ENCODE measurements at regions not wholly inside any gene's neighbourhood (a gene's known extent, or its start where the extent isn't known, plus 50 kb on each side); places are given as distances from the start of the nearest gene placed in this dataset.

- no peaks in the 10 kb centered on the region for H3K36me3 ChIP-seq (ENCODE audit: insufficient read depth, low read length)
- H3K27ac ChIP-seq (ENCODE audit: low read depth, low read length): peak overlapping the region; percentile 7; the same call in 1 of the 2 replicates
- H3K9ac ChIP-seq (ENCODE audit: low read depth, low read length): no peak overlapping the region; the same call in 1 of the 2 replicates
- WGBS: 79% methylated on average over 2 of the region's 2 CpGs
- H3K9me3 ChIP-seq (ENCODE audit: insufficient read depth, low read depth, low read length): no peaks in the 10 kb centered on the region
- no peak overlapping the region for H3K4me3 ChIP-seq (ENCODE audit: low read length)
- H3K27me3 ChIP-seq (ENCODE audit: insufficient read depth, low read length): no peaks in the 10 kb centered on the region
- peaks cover 15% of the 10 kb centered on the region for H3K4me1 ChIP-seq (ENCODE audit: insufficient read depth, low read length)
These were observed 64.7 kb downstream of the ARRDC4 start for GRCh38 chr15:98025237-98025636.

GRCh38 chr15:98034731-98035130, 74.2 kb downstream of the ARRDC4 start:
- H3K4me1 ChIP-seq (ENCODE audit: insufficient read depth, low read length): no peaks in the 10 kb centered on the region
- WGBS: 100% methylated on average over 2 of the region's 4 CpGs
- H3K27ac ChIP-seq (ENCODE audit: low read depth, low read length): no peak overlapping the region
- H3K4me3 ChIP-seq (ENCODE audit: low read length): no peak overlapping the region
- H3K36me3 ChIP-seq (ENCODE audit: insufficient read depth, low read length): no peaks in the 10 kb centered on the region
- H3K9me3 ChIP-seq (ENCODE audit: insufficient read depth, low read depth, low read length): no peaks in the 10 kb centered on the region
- no peak overlapping the region for H3K9ac ChIP-seq (ENCODE audit: low read depth, low read length)
- no peaks in the 10 kb centered on the region for H3K27me3 ChIP-seq (ENCODE audit: insufficient read depth, low read length)

- Histone ChIP-seq H3K4me3 (ENCODE audit: low read length) (no peak overlapping the region), H3K27ac (ENCODE audit: low read depth, low read length) (no peak overlapping the region), H3K36me3 (ENCODE audit: insufficient read depth, low read length) (no peaks in the 10 kb centered on the region), H3K4me1 (ENCODE audit: insufficient read depth, low read length) (no peaks in the 10 kb centered on the region), H3K9me3 (ENCODE audit: insufficient read depth, low read depth, low read length) (no peaks in the 10 kb centered on the region), H3K27me3 (ENCODE audit: insufficient read depth, low read length) (no peaks in the 10 kb centered on the region), H3K9ac (ENCODE audit: low read depth, low read length) (no peak overlapping the region)
- WGBS: 97% methylated on average over 7 of the region's 7 CpGs
These were observed 74.6 kb downstream of the ARRDC4 start for GRCh38 chr15:98035134-98035533.

- Histone ChIP-seq H3K4me3 (ENCODE audit: low read length) (no peak overlapping the region), H3K27ac (ENCODE audit: low read depth, low read length) (no peak overlapping the region), H3K27me3 (ENCODE audit: insufficient read depth, low read length) (no peaks in the 10 kb centered on the region), H3K9ac (ENCODE audit: low read depth, low read length) (no peak overlapping the region), H3K36me3 (ENCODE audit: insufficient read depth, low read length) (no peaks in the 10 kb centered on the region), H3K4me1 (ENCODE audit: insufficient read depth, low read length) (no peaks in the 10 kb centered on the region), H3K9me3 (ENCODE audit: insufficient read depth, low read depth, low read length) (no peaks in the 10 kb centered on the region)
- WGBS: 90% methylated on average over 2 of the region's 2 CpGs
These were observed 75.1 kb downstream of the ARRDC4 start for GRCh38 chr15:98035577-98036010.

- Histone ChIP-seq H3K4me1 (ENCODE audit: insufficient read depth, low read length) (no peaks in the 10 kb centered on the region), H3K27ac (ENCODE audit: low read depth, low read length) (no peak overlapping the region), H3K27me3 (ENCODE audit: insufficient read depth, low read length) (no peaks in the 10 kb centered on the region), H3K4me3 (ENCODE audit: low read length) (no peak overlapping the region), H3K9ac (ENCODE audit: low read depth, low read length) (no peak overlapping the region), H3K36me3 (ENCODE audit: insufficient read depth, low read length) (no peaks in the 10 kb centered on the region), H3K9me3 (ENCODE audit: insufficient read depth, low read depth, low read length) (no peaks in the 10 kb centered on the region)
- WGBS: 80% methylated on average over 4 of the region's 4 CpGs
These were observed 79.1 kb downstream of the ARRDC4 start for GRCh38 chr15:98039596-98039995.

GRCh38 chr15:98040146-98040545, 79.6 kb downstream of the ARRDC4 start:
- Histone ChIP-seq H3K4me1 (ENCODE audit: insufficient read depth, low read length) (no peaks in the 10 kb centered on the region), H3K27ac (ENCODE audit: low read depth, low read length) (no peak overlapping the region), H3K9me3 (ENCODE audit: insufficient read depth, low read depth, low read length) (no peaks in the 10 kb centered on the region), H3K4me3 (ENCODE audit: low read length) (no peak overlapping the region), H3K9ac (ENCODE audit: low read depth, low read length) (no peak overlapping the region), H3K36me3 (ENCODE audit: insufficient read depth, low read length) (no peaks in the 10 kb centered on the region), H3K27me3 (ENCODE audit: insufficient read depth, low read length) (no peaks in the 10 kb centered on the region)
- WGBS: 92% methylated on average over 3 of the region's 5 CpGs

GRCh38 chr15:98043160-98044014, 82.9 kb downstream of the ARRDC4 start:
- no peaks in the 10 kb centered on the region for H3K27me3 ChIP-seq (ENCODE audit: insufficient read depth, low read length)
- 90% methylated on average over 23 of the region's 23 CpGs for WGBS
- no peaks in the 10 kb centered on the region for H3K9me3 ChIP-seq (ENCODE audit: insufficient read depth, low read depth, low read length)

GRCh38 chr15:98051734-98052133, 91.2 kb downstream of the ARRDC4 start:
- Histone ChIP-seq H3K9me3 (ENCODE audit: insufficient read depth, low read depth, low read length) (no peaks in the 10 kb centered on the region), H3K27ac (ENCODE audit: low read depth, low read length) (no peak overlapping the region), H3K27me3 (ENCODE audit: insufficient read depth, low read length) (no peaks in the 10 kb centered on the region), H3K4me3 (ENCODE audit: low read length) (no peak overlapping the region), H3K4me1 (ENCODE audit: insufficient read depth, low read length) (no peaks in the 10 kb centered on the region), H3K36me3 (ENCODE audit: insufficient read depth, low read length) (no peaks in the 10 kb centered on the region), H3K9ac (ENCODE audit: low read depth, low read length) (no peak overlapping the region)
- WGBS: 91% methylated on average over 3 of the region's 3 CpGs

More at GRCh38 chr15:98043160-98044014, 82.9 kb downstream of the ARRDC4 start:
- Histone ChIP-seq H3K27ac (ENCODE audit: low read depth, low read length) (no peak overlapping the region), H3K9ac (ENCODE audit: low read depth, low read length) (no peak overlapping the region), H3K36me3 (ENCODE audit: insufficient read depth, low read length) (no peaks in the 10 kb centered on the region), H3K4me3 (ENCODE audit: low read length) (no peak overlapping the region), H3K4me1 (ENCODE audit: insufficient read depth, low read length) (no peaks in the 10 kb centered on the region)

- Histone ChIP-seq H3K4me3 (ENCODE audit: low read length) (no peak overlapping the region), H3K27ac (ENCODE audit: low read depth, low read length) (no peak overlapping the region), H3K36me3 (ENCODE audit: insufficient read depth, low read length) (no peaks in the 10 kb centered on the region), H3K9ac (ENCODE audit: low read depth, low read length) (no peak overlapping the region), H3K9me3 (ENCODE audit: insufficient read depth, low read depth, low read length) (peaks cover 7% of the 10 kb centered on the region; the same call in 1 of the 2 replicates), H3K4me1 (ENCODE audit: insufficient read depth, low read length) (no peaks in the 10 kb centered on the region), H3K27me3 (ENCODE audit: insufficient read depth, low read length) (no peaks in the 10 kb centered on the region)
- 100% methylated on average over 1 of the region's 1 CpG for WGBS
These were observed 97.0 kb downstream of the ARRDC4 start for GRCh38 chr15:98057453-98057852.

- H3K9ac ChIP-seq (ENCODE audit: low read depth, low read length): no peak overlapping the region
- H3K4me1 ChIP-seq (ENCODE audit: insufficient read depth, low read length): no peaks in the 10 kb centered on the region
- WGBS: 88% methylated on average over 2 of the region's 3 CpGs
- H3K36me3 ChIP-seq (ENCODE audit: insufficient read depth, low read length): no peaks in the 10 kb centered on the region
- no peak overlapping the region for H3K4me3 ChIP-seq (ENCODE audit: low read length)
- H3K9me3 ChIP-seq (ENCODE audit: insufficient read depth, low read depth, low read length): 0 out of 2 replicates have a peak, but pooled peaks cover 2% of the 10 kb centered on the region
- no peak overlapping the region for H3K27ac ChIP-seq (ENCODE audit: low read depth, low read length)
- H3K27me3 ChIP-seq (ENCODE audit: insufficient read depth, low read length): no peaks in the 10 kb centered on the region
These were observed 102.4 kb downstream of the ARRDC4 start for GRCh38 chr15:98062869-98063268.

- no peaks in the 10 kb centered on the region for H3K4me1 ChIP-seq (ENCODE audit: insufficient read depth, low read length)
- no peak overlapping the region for H3K27ac ChIP-seq (ENCODE audit: low read depth, low read length)
- WGBS: 100% methylated on average over 2 of the region's 2 CpGs
These were observed 102.8 kb downstream of the ARRDC4 start for GRCh38 chr15:98063315-98063714.

More at GRCh38 chr15:98063315-98063714, 102.8 kb downstream of the ARRDC4 start:
- no peak overlapping the region for H3K4me3 ChIP-seq (ENCODE audit: low read length)
- H3K36me3 ChIP-seq (ENCODE audit: insufficient read depth, low read length): no peaks in the 10 kb centered on the region
- no peaks in the 10 kb centered on the region for H3K9me3 ChIP-seq (ENCODE audit: insufficient read depth, low read depth, low read length)
- H3K9ac ChIP-seq (ENCODE audit: low read depth, low read length): no peak overlapping the region
- no peaks in the 10 kb centered on the region for H3K27me3 ChIP-seq (ENCODE audit: insufficient read depth, low read length)
